Gastroesophageal sphincter (tissue), 4 donors: ENCODE measurements at regions not wholly inside any gene's neighbourhood (a gene's known extent, or its start where the extent isn't known, plus 50 kb on each side); places are given as distances from the start of the nearest gene placed in this dataset.
"Not testable (repeated sequence)": the region's sequence is repeated elsewhere in the genome, so short reads cannot be mapped to it uniquely, and the experiment has no call there.

Source experiments
- ATAC-seq: fragments of 150-250 bp; one replicate; pipeline ENCODE4 v1.9.1; 2016; ENCODE audit warnings: mild to moderate bottlenecking, moderate library complexity
- H3K27ac ChIP-seq, 4 donors: fragments of 200-600 bp; sonication (generic) in 3 of 4; 1 replicate in 3 of 4; 2 replicates in 1 of 4; pipeline ENCODE4 v1.5.1; 2016 to 2019
- H3K27me3 ChIP-seq: fragments of 200-600 bp; sonication (generic); one replicate; pipeline ENCODE4 v1.5.1; 2019
- H3K36me3 ChIP-seq, 2 donors: fragments of 200-600 bp; sonication (generic); one replicate each; pipeline ENCODE4 v1.5.1; 2019; ENCODE audit warnings: control low read depth in 1 of 2
- H3K4me1 ChIP-seq, 3 donors: fragments of 200-600 bp; sonication (generic); 1 replicate in 2 of 3; 2 replicates in 1 of 3; pipeline ENCODE4 v1.5.1; 2016 to 2019; ENCODE audit warnings: control low read depth in 2 of 3
- H3K4me3 ChIP-seq, 2 donors: fragments of 200-600 bp; sonication (generic); one replicate each; pipeline ENCODE4 v1.5.1; 2019; ENCODE audit warnings: mild to moderate bottlenecking in 1 of 2, moderate library complexity in 1 of 2
- H3K9me3 ChIP-seq, 3 donors: fragments of 200-600 bp; sonication (generic); one replicate each; pipeline ENCODE4 v1.5.1; 2017 to 2019; ENCODE audit warnings: control low read depth in 2 of 3
- EP300 ChIP-seq: sonication (generic); formaldehyde crosslinking; IDR thresholded peaks from one replicate; pipeline ENCODE4 v1.6.1; 2017; ENCODE audit warnings: antibody characterized with exemption, mild to moderate bottlenecking
- POLR2A ChIP-seq, 2 donors: fragments of 450-650 bp; IDR thresholded peaks; one replicate each; pipeline ENCODE4 v1.6.1; 2017; ENCODE audit warnings: antibody characterized with exemption in 2 of 2, mild to moderate bottlenecking in 2 of 2, moderate library complexity in 1 of 2
- POLR2AphosphoS5 ChIP-seq: sonication (generic); formaldehyde crosslinking; IDR thresholded peaks from one replicate; pipeline ENCODE4 v1.6.1; 2017; ENCODE audit warnings: antibody characterized with exemption
- WGBS, 2 donors: methylation state at CpG; one replicate each; pipeline ENCODE4 v1.1.5; 2018; ENCODE audit warnings: low coverage in 1 of 2; 5-methylcytosine and 5-hydroxymethylcytosine counted together
- TF ChIP-seq, protein P1 (sequence below), 4 experiments: fragments of 200-600 bp in 2 of 4; fragments of 450-650 bp in 2 of 4; sonication (generic) in 1 of 4; IDR thresholded peaks; one replicate each; pipeline ENCODE4 v1.5.1; 2017 to 2019; ENCODE audit warnings: antibody characterized with exemption in 4 of 4, mild to moderate bottlenecking in 2 of 4, moderate library complexity in 2 of 4

DNA sequence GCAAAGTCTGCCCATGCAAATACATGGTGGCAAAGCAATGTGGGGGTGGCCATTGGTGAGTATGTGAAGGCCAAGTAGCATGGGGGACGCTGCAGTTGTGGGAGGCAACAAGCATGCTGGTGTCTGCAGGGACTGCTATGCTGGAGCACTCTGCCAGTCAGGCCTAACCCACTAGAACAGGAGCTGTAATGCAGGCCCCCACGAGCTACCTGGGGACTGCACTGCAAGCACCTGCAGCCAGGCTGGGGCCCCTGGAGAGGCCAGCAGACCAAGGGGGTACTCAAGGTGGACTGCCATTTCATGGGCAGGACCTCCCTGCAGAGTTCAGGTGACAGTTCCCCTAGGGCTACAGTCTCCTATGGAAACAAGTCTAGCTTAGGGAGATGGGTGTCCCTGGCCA is 183.8 kb upstream of the PDE4D start:
- no peaks in the 10 kb centered on the region for H3K27me3 ChIP-seq
- ATAC-seq = no peak
- H3K4me3 ChIP-seq = no peak overlapping the region
- H3K4me1 ChIP-seq = no peaks in the 10 kb centered on the region
- TF ChIP-seq POLR2A (IDR thresholded peaks at IDR 0.05) (no peak), EP300 (no peak), POLR2AphosphoS5 (no peak)
- TF ChIP-seq, protein P1, sequence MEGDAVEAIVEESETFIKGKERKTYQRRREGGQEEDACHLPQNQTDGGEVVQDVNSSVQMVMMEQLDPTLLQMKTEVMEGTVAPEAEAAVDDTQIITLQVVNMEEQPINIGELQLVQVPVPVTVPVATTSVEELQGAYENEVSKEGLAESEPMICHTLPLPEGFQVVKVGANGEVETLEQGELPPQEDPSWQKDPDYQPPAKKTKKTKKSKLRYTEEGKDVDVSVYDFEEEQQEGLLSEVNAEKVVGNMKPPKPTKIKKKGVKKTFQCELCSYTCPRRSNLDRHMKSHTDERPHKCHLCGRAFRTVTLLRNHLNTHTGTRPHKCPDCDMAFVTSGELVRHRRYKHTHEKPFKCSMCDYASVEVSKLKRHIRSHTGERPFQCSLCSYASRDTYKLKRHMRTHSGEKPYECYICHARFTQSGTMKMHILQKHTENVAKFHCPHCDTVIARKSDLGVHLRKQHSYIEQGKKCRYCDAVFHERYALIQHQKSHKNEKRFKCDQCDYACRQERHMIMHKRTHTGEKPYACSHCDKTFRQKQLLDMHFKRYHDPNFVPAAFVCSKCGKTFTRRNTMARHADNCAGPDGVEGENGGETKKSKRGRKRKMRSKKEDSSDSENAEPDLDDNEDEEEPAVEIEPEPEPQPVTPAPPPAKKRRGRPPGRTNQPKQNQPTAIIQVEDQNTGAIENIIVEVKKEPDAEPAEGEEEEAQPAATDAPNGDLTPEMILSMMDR (IDR thresholded peaks at IDR 0.05) = no peak
- 100% methylated on average over 1 of the region's 2 CpGs; no CpG with 5 or more reads in 1 of the 2 donors for WGBS, 2 donors
- no peak overlapping the region for H3K27ac ChIP-seq
- H3K36me3 ChIP-seq = no peaks in the 10 kb centered on the region
- no peaks in the 10 kb centered on the region for H3K9me3 ChIP-seq

DNA sequence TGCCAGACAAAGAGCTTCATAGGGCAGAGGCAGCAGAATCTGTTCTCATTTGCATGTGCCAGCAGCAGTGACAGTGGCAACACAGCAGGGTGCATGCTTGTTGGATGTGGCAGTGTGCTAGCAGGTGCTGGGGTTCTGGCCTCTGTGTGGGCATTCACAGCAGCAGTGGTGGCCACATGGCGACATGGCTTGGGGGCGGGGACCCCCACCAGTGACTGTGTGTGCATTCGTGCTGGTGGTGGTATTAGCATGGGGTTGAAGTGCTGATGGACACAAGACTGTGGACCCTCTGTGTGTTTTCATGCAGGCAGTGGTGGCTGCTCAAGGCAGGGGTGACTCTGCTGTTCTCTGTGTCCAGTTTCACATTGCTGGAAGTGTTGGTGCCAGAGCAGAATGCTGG is 183.2 kb upstream of the PDE4D start:
- no peak for ATAC-seq
- Histone ChIP-seq H3K4me3 (no peak overlapping the region), H3K9me3 (no peaks in the 10 kb centered on the region), H3K27ac (no peak overlapping the region), H3K4me1 (no peaks in the 10 kb centered on the region), H3K27me3 (no peaks in the 10 kb centered on the region), H3K36me3 (no peaks in the 10 kb centered on the region)
- TF ChIP-seq EP300 (no peak), POLR2AphosphoS5 (no peak), POLR2A (IDR thresholded peaks at IDR 0.05) (no peak)
- TF ChIP-seq, protein P1 (IDR thresholded peaks at IDR 0.05) = no peak
- no CpG with 5 or more reads among the region's 3 CpGs for WGBS, 2 donors

DNA sequence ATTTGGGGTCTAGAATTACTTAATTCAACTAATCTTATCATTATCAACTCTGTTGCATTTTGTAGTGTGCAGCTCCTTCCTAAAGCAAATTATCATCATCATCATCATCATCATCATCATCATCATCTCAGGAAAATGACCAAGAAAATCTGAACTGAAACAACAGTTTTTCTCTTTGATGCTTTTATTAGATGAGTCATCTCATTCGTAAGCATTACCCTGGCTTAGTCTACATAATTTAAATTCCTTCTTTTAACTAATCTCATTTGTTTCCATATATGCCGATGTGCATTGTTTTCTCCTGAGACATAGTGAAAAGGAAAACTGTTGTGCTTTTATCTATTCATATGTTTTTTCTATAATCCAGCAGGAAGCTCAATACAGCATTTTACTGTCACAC is 173.0 kb upstream of the PDE4D start:
- TF ChIP-seq POLR2A (IDR thresholded peaks at IDR 0.05) (no peak), EP300 (no peak), POLR2AphosphoS5 (no peak)
- TF ChIP-seq, protein P1 (IDR thresholded peaks at IDR 0.05) = no peak
- H3K36me3 ChIP-seq = no peaks in the 10 kb centered on the region
- H3K4me1 ChIP-seq = no peaks in the 10 kb centered on the region
- H3K27ac ChIP-seq = no peak overlapping the region
- no peaks in the 10 kb centered on the region for H3K27me3 ChIP-seq
- no peaks in the 10 kb centered on the region for H3K9me3 ChIP-seq
- no peak overlapping the region for H3K4me3 ChIP-seq
- 46 to 53% methylated on average over 2 of the region's 2 CpGs for WGBS, 2 donors
- no peak for ATAC-seq

DNA sequence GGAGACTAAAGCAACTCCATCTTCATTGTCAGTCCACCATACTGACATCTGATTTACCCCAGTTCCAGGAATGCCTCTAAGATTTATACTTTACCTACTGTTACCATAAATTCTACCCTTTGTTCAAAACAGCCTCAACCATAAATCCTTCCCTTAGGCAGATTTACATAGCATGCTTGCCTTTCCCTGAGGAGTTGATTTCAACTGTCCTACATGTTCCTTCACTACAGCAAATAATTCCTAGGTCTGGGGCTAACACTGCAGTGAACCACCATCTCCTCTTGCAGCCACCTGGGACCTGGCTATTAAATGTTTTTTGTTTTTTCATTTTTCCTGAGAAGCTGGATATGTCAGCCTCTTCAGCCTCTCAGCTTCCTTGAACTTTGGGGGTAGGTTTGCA is 166.9 kb upstream of the PDE4D start:
- no peak for ATAC-seq
- Histone ChIP-seq H3K9me3 (no peaks in the 10 kb centered on the region), H3K27me3 (no peaks in the 10 kb centered on the region), H3K4me3 (no peak overlapping the region), H3K27ac (no peak overlapping the region), H3K4me1 (no peaks in the 10 kb centered on the region), H3K36me3 (no peaks in the 10 kb centered on the region)
- TF ChIP-seq EP300 = no peak
- TF ChIP-seq POLR2AphosphoS5 = no peak
- TF ChIP-seq POLR2A (IDR thresholded peaks at IDR 0.05) = no peak
- TF ChIP-seq, protein P1 (IDR thresholded peaks at IDR 0.05) = no peak

DNA sequence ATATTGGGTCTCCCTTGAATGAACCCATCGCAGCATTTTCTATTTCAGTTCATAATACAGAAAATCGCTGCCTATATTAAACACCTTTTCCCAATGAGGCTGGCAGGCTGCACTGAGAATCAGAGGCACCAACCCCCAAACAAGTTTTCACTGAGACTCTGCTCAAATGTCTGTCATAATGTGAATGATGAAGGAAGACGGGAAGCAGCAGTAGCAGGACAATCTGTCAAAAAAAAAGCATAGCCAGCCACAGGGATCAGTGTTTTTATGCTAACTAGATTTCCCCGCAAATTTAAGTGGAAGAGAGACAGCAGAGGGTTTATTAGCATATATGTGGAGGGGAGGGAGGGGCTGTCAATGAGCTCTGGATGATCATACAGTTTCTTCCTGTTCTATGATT is 162.7 kb upstream of the PDE4D start:
- no peaks in the 10 kb centered on the region for H3K4me1 ChIP-seq
- no peak for ATAC-seq
- no peaks in the 10 kb centered on the region for H3K27me3 ChIP-seq
- TF ChIP-seq EP300 = no peak
- TF ChIP-seq POLR2AphosphoS5 = no peak
- no peak for TF ChIP-seq POLR2A (IDR thresholded peaks at IDR 0.05)
- H3K27ac ChIP-seq = no peak overlapping the region
- H3K4me3 ChIP-seq = no peak overlapping the region
- WGBS, 2 donors = 82 to 93% methylated on average over 3 to 4 of the region's 4 CpGs
- no peaks in the 10 kb centered on the region for H3K9me3 ChIP-seq
- no peaks in the 10 kb centered on the region for H3K36me3 ChIP-seq

DNA sequence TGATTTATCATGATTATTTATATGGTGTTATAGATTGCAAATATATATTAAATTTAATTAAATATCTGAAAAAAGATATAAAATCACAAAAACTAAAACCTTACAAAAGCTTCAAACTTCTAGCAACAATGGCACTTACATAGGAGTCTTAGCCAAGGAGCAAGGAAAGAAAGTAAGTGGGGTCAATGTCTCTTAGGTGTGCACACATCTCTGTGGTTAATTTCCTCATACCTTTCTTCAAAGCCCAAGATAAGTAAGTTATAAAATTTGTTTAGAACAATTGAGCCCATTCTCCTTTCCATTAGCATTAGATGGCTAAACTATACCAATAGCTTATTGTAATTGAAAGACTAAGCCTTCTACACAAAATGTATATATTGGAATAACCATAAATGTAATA is 161.6 kb upstream of the PDE4D start:
- no peak for ATAC-seq
- no peaks in the 10 kb centered on the region for H3K9me3 ChIP-seq
- H3K27ac ChIP-seq = no peak overlapping the region
- no peaks in the 10 kb centered on the region for H3K27me3 ChIP-seq
- no peak overlapping the region for H3K4me3 ChIP-seq
- TF ChIP-seq POLR2A (IDR thresholded peaks at IDR 0.05) = no peak
- no peak for TF ChIP-seq POLR2AphosphoS5
- TF ChIP-seq EP300 = no peak
- TF ChIP-seq, protein P1 (IDR thresholded peaks at IDR 0.05) = no peak
- no peaks in the 10 kb centered on the region for H3K36me3 ChIP-seq
- H3K4me1 ChIP-seq = no peaks in the 10 kb centered on the region

DNA sequence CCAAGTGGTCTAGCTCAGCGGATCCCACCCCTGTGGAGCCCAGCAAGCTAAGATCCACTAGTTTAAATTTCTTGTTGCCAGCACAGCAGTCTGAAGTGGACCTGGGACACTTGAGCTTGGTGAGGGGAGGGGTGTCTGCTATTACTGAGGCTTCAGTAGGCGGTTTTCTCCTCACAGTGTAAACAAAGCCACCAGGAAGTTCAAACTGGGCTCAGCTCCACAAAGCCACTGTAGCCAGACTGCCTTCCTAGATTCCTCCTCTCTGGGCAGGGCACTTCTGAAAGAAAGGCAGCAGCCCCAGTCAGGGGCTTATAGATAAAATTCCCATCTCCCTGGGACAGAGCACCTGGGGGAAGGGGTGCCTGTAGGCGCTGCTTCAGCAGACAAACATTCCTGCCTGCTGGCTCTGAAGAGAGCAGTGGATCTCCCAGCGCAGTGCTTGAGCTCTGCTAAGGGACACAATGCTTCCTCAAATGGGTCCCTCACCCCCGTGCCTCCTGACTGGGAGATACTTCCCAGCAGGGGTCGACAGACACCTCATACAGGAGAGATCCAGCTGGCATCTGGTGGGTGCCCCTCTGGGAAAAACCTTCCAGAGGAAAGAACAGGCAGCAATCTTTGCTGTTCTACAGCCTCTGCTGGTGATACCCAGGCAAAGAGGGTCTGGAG is 148.6 kb upstream of the PDE4D start:
- H3K9me3 ChIP-seq, H3K27me3 ChIP-seq, H3K4me3 ChIP-seq, ATAC-seq, H3K36me3 ChIP-seq, H3K27ac ChIP-seq, H3K4me1 ChIP-seq: not testable (repeated sequence)
- WGBS, 2 donors = 70% methylated on average over 2 of the region's 6 CpGs

DNA sequence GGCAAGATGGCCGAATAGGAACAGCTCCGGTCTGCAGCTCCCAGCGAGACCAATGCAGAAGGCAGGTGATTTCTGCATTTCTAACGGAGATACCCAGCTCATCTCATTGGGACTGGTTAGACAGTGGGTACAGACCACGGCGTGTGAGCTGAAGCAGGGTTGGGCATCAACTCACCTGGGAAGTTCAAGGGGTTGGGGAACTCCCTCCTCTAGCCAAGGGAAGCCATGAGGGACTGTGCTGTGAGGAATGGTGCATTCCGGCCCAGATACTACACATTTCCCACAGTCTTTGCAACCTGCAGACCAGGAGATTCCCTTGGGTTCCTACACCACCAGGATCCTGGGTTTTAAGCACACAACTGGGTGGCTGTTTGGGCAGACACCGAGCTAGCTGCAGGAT is 148.0 kb upstream of the PDE4D start:
- WGBS, 2 donors = 94% methylated on average over 8 of the region's 8 CpGs; no CpG with 5 or more reads in 1 of the 2 donors

More for the DNA sequence above, 148.0 kb upstream of the PDE4D start:
- H3K9me3 ChIP-seq, ATAC-seq, H3K36me3 ChIP-seq, H3K4me3 ChIP-seq, H3K27ac ChIP-seq, H3K4me1 ChIP-seq, H3K27me3 ChIP-seq: not testable (repeated sequence)
